ENCODE measurements at regions not wholly inside any gene's neighbourhood (a gene's known extent, or its start where the extent isn't known, plus 50 kb on each side); places are given as distances from the start of the nearest gene placed in this dataset.

GRCh38 chr6:125439512-125439911, 137.7 kb upstream of the HDDC2 start:
- H3K23me2 ChIP-seq (ENCODE audit: low read depth, low read length), result no peaks in the 10 kb centered on the region
- H3K4me2 ChIP-seq (ENCODE audit: insufficient read depth in 1 of 2, low read depth in 2 of 2, low read length in 2 of 2), result no peak overlapping the region
- H2AFZ ChIP-seq (ENCODE audit: low read length), result no peak overlapping the region
- no peaks in the 10 kb centered on the region for H3K36me3 ChIP-seq (ENCODE audit: control insufficient read depth in 2 of 4, insufficient read depth in 4 of 4, low read length in 3 of 4)
- H3K23ac ChIP-seq (ENCODE audit: insufficient read length), result no peak overlapping the region
- no peak overlapping the region for H2AK5ac ChIP-seq (ENCODE audit: low read depth, low read length)
- H3K79me1 ChIP-seq (ENCODE audit: low read depth, low read length), result no peaks in the 10 kb centered on the region
- H3K9ac ChIP-seq (replicated peaks in 1 of 4; ENCODE audit: extremely low read depth in 1 of 4, low read depth in 3 of 4, low read length in 3 of 4), result no peak overlapping the region
- no peak overlapping the region for H2BK12ac ChIP-seq (ENCODE audit: low read depth, low read length)
- H2BK5ac ChIP-seq (ENCODE audit: low read depth, low read length), result no peak overlapping the region
- no peak overlapping the region for H3K18ac ChIP-seq (ENCODE audit: extremely low read depth, low read length)
- CTCF ChIA-PET (ENCODE audit: partially characterized antibody), result interaction anchor here (0.6 kb wide), 1 partner anchor 429 kb away, joined by 3 read pairs; no protein-coding TSS in a partner anchor
- no peak overlapping the region for H2BK15ac ChIP-seq (ENCODE audit: low read length)
- POLR2A ChIA-PET (ENCODE audit: partially characterized antibody), result no interaction called here
- no peak overlapping the region for H3K4me3 ChIP-seq (ENCODE audit: extremely low read depth in 1 of 4, insufficient read depth in 2 of 4, low read depth in 3 of 4, low read length in 4 of 4)
- no peaks in the 10 kb centered on the region for H3K79me2 ChIP-seq (ENCODE audit: control insufficient read depth in 1 of 2, insufficient read depth in 2 of 2, low read length in 2 of 2)
- H4K8ac ChIP-seq (ENCODE audit: extremely low read depth, insufficient read depth, low read length), result no peak overlapping the region
- no peaks in the 10 kb centered on the region; a peak in 1 of 7 replicates for H3K4me1 ChIP-seq (replicated peaks in 1 of 4; ENCODE audit: control insufficient read depth in 3 of 4, insufficient read depth in 4 of 4, low read length in 3 of 4)
- no peak overlapping the region for H3K4ac ChIP-seq (replicated peaks; ENCODE audit: insufficient read length, low read depth, low read length)
- WGBS, 2 experiments (ENCODE audit: extremely low coverage in 1 of 2, insufficient coverage in 1 of 2, insufficient read length in 1 of 2, insufficient replicate concordance in 2 of 2, low coverage in 1 of 2, low lambda C conversion rate in 2 of 2, missing lambda C conversion rate in 1 of 2), result 78% methylated on average over 1 of the region's 1 CpG; no CpG with 5 or more reads in 1 of the 2 experiments
- no peaks in the 10 kb centered on the region for H4K20me1 ChIP-seq (replicated peaks in 1 of 2; ENCODE audit: control insufficient read depth in 1 of 2, insufficient read depth in 2 of 2, low read length in 2 of 2)
- H3K14ac ChIP-seq (ENCODE audit: insufficient read length), result no peak overlapping the region
- no peaks in the 10 kb centered on the region for H3K9me3 ChIP-seq (ENCODE audit: insufficient read depth in 2 of 2, low read depth in 1 of 2, low read length in 1 of 2)
- H3K27ac ChIP-seq (ENCODE audit: low read depth, low read length), result no peak overlapping the region
- no peak overlapping the region for H4K5ac ChIP-seq (ENCODE audit: insufficient read length, low read depth, low read length)
- H4K91ac ChIP-seq (replicated peaks; ENCODE audit: insufficient read length, low read length), result no peak overlapping the region
- H2BK120ac ChIP-seq (replicated peaks; ENCODE audit: low read depth, low read length), result no peak overlapping the region
- no peaks in the 10 kb centered on the region for H3K27me3 ChIP-seq (replicated peaks in 1 of 4; ENCODE audit: control insufficient read depth in 3 of 4, extremely low read depth in 1 of 4, insufficient read depth in 3 of 4, low read length in 3 of 4)
- FAIRE-seq (no peak), DNase-seq (ENCODE audit: low read depth in 1 of 2, low spot score in 2 of 2) (no peak)
- no peak overlapping the region for H3K56ac ChIP-seq (replicated peaks; ENCODE audit: insufficient read length, low read depth, low read length)
- no peak overlapping the region for H2BK20ac ChIP-seq (ENCODE audit: low read length)
- TF ChIP-seq BACH1 (IDR thresholded peaks at IDR 0.05; ENCODE audit: low read length) (no peak), CREB1 (IDR thresholded peaks at IDR 0.05) (no peak), CBX8 (IDR thresholded peaks at IDR 0.05; ENCODE audit: borderline replicate concordance, low read depth, low read length) (no peak)

Measured in H1 (cell line).